Stomach (tissue), 4 donors: ENCODE measurements at regions not wholly inside any gene's neighbourhood (a gene's known extent, or its start where the extent isn't known, plus 50 kb on each side); places are given as distances from the start of the nearest gene placed in this dataset.

ENCODE experiments used
- EP300 ChIP-seq: sonication (generic); formaldehyde crosslinking; IDR thresholded peaks from one replicate; pipeline ENCODE4 v1.6.1; 2017; ENCODE audit warnings: antibody characterized with exemption
- POLR2A ChIP-seq, 4 donors: fragments of 450-650 bp; IDR thresholded peaks; one replicate each; pipeline ENCODE4 v1.6.1; 2016; ENCODE audit warnings: antibody characterized with exemption in 4 of 4, control low read depth in 2 of 4, mild to moderate bottlenecking in 1 of 4, moderate library complexity in 1 of 4
- POLR2AphosphoS5 ChIP-seq, 3 donors: sonication (generic); formaldehyde crosslinking; IDR thresholded peaks; one replicate each; pipeline ENCODE4 v1.6.1; 2016; ENCODE audit warnings: antibody characterized with exemption in 3 of 3
- TF ChIP-seq, protein P1 (sequence below), 7 experiments: fragments of 450-650 bp in 4 of 7; fragments of 200-600 bp in 3 of 7; sonication (generic) in 3 of 7; IDR thresholded peaks; one replicate each; pipeline ENCODE4 v1.5.1; 2016 to 2019; ENCODE audit warnings: antibody characterized with exemption in 7 of 7, control low read depth in 2 of 7, mild to moderate bottlenecking in 1 of 7

DNA sequence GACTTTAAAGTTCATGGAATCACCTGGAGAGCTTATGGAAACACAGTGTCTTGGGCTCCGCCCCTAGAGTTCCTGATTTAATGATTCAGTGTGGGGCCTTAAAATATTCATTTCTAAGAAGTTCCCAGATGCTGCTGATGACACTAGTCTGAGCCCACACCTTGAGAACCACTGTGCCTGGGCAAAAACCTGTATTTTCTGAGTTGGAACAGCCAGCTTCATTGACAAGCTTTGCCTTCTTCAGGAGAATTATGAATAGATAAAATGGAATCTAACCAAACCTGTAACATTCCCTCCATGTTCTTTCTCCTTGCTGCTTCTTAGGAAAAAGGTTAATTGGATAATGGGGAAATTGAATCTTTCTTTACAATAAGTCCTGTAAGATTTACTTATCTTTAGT, 490.7 kb downstream of the DIPK2A start:
- TF ChIP-seq, protein P1, sequence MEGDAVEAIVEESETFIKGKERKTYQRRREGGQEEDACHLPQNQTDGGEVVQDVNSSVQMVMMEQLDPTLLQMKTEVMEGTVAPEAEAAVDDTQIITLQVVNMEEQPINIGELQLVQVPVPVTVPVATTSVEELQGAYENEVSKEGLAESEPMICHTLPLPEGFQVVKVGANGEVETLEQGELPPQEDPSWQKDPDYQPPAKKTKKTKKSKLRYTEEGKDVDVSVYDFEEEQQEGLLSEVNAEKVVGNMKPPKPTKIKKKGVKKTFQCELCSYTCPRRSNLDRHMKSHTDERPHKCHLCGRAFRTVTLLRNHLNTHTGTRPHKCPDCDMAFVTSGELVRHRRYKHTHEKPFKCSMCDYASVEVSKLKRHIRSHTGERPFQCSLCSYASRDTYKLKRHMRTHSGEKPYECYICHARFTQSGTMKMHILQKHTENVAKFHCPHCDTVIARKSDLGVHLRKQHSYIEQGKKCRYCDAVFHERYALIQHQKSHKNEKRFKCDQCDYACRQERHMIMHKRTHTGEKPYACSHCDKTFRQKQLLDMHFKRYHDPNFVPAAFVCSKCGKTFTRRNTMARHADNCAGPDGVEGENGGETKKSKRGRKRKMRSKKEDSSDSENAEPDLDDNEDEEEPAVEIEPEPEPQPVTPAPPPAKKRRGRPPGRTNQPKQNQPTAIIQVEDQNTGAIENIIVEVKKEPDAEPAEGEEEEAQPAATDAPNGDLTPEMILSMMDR (IDR thresholded peaks at IDR 0.05): no peak
- TF ChIP-seq POLR2A (IDR thresholded peaks at IDR 0.05) (no peak), POLR2AphosphoS5 (IDR thresholded peaks at IDR 0.05) (no peak), EP300 (no peak)
